ENCODE measurements at regions not wholly inside any gene's neighbourhood (a gene's known extent, or its start where the extent isn't known, plus 50 kb on each side); places are given as distances from the start of the nearest gene placed in this dataset.
"Not testable (repeated sequence)": the region's sequence is repeated elsewhere in the genome, so short reads cannot be mapped to it uniquely, and the experiment has no call there.

- H3K4me3 ChIP-seq (ENCODE audit: low read length): no peak overlapping the region
- no peak for DNase-seq (ENCODE audit: low read depth, low spot score)
Observed at GRCh38 chr2:397521-397920, 109.6 kb upstream of the ALKAL2 start.

DNA sequence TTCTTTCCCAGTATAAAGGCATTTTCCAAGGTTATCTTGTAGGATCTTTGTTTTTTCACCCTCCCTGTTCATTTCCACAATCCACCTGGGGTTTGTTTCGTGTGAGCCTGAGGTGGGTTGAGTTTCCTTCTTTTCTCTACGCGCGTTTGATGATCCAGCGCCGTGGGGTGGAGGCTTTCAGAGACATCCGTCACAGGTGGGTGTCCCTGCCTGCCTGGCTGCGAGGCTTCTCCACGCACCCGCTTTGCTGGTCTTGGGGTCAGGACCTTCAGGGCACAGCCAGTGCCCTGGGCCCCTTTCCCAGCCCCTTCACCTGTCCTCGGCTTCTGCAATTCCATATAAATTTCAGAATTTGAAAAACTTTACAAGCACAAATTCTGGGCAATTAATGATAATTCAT lies 109.0 kb upstream of the ALKAL2 start:
- no peak overlapping the region for H3K4me3 ChIP-seq (ENCODE audit: low read length)
- no peak for DNase-seq (ENCODE audit: low read depth, low spot score)

GRCh38 chr2:395886-396285 lies 108.0 kb upstream of the ALKAL2 start:
- no peak overlapping the region for H3K4me3 ChIP-seq (ENCODE audit: low read length)
- no peak for DNase-seq (ENCODE audit: low read depth, low spot score)

DNA sequence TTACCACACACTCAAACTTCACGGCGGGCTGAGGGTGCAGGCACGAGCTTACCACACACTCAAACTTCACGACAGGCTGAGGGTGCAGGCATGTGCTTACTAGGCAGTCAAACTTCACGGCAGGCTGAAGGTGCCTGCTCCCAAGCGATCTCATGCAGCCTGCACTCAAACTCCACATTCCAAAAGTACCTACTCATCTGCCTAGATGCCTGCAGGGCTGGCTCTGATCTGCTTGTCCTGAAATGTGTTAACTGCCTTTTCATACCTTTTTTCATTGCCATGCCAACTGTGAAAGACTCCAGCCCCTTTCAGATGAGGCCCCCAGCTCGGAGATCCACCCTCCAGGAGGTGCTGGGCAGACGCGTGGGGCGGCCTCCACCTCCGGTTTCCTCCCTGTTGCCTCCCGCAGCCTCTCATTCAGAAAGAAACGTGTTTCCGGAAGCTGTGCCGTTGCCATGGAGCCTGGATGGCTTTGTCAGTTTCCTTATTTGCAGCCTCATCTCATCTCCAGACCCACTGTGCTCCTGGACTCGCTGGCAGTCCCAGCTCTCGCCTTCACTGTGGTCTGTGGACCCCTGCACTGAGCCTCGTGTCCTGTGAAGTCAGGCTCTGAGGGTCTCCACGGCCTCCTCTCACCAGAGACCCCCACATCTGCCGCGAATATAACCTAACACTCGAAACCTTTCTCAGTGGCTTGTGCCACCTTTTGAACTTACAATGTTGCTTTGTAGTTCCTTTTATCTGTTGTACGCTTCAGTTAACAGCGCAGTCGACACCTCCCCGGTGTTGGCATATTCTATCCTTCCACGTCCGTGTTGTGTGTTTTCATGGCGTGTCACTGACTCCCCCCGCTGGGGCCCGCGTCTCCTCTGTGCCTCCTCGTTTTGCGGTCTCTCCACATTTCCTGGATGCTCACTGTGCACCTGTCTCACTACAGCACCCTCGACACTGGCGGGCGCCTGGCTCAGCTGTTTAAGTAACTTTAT lies 106.1 kb upstream of the ALKAL2 start:
- DNase-seq (ENCODE audit: low read depth, low spot score): peak; percentile 99
- H3K4me3 ChIP-seq (ENCODE audit: low read length): peak overlapping the region; percentile 58

GRCh38 chr2:392926-393280 lies 105.0 kb upstream of the ALKAL2 start:
- H3K4me3 ChIP-seq (ENCODE audit: low read length): no peak overlapping the region
- DNase-seq (ENCODE audit: low read depth, low spot score): peak; percentile 65

DNA sequence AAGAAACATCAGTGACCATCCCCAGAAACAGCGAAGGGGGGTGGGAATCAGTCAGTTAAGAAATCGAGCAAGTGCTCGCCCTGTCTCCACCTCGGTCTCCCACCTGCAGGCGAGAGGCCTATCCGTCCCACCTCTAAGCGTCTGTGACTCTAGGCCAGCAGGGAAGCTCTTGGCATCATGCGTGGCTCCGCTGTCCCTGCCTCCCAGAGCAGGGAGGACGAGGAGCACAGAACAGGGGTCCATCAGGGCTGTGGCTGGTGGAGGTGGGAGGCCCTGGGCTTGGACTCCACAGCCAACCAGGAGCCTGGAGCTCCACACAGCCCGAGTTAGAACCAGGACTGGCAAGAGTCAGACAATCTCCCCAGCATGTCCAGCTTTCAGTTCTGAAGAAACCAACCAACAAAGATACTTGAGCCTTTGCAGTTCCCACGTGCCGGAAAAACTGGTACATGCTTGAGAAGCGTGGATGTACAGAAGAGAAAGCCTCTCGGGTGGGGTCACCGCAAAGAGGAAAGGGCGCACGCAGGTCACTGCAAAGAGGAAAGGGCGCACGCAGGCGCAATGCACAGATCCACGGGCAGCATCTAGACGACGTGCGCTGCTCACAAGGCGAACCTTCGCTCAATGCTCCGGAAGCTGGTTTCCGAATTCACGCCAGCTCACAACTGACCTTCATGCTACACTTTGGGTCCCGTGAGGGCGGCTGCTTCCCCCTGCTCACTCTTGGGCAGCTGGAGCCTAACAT lies 104.5 kb upstream of the ALKAL2 start:
- no peak overlapping the region for H3K4me3 ChIP-seq (ENCODE audit: low read length)
- no peak for DNase-seq (ENCODE audit: low read depth, low spot score)

GRCh38 chr2:391696-392095 lies 103.8 kb upstream of the ALKAL2 start:
- DNase-seq (ENCODE audit: low read depth, low spot score): no peak

DNA sequence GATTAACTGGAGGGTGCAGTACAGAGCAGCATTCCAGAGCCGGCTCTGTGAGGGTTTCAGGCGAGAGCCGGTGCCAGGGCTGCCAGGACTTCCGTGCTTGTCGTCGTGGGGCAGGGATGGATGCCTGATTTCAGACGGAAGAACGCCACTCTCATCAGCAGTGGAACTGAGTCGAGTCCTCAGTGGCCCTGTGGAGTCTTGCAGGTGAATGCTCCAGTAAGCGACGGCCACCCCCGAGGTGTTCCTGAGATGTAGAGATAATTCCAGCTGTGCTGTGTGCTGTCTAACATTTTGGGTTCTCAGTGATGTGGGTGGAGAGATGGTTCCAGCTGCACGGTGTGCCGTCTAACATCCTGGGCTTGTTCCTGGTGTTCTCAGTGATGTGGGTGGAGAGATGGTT lies 103.1 kb upstream of the ALKAL2 start:
- DNase-seq (ENCODE audit: low read depth, low spot score): no peak
- H3K4me3 ChIP-seq (ENCODE audit: low read length): no peak overlapping the region

More at GRCh38 chr2:391696-392095, 103.8 kb upstream of the ALKAL2 start:
- no peak overlapping the region for H3K4me3 ChIP-seq (ENCODE audit: low read length)

GRCh38 chr2:389985-390384 lies 102.1 kb upstream of the ALKAL2 start:
- H3K4me3 ChIP-seq (ENCODE audit: low read length); DNase-seq (ENCODE audit: low read depth, low spot score): not testable (repeated sequence)

- not testable (repeated sequence) for DNase-seq (ENCODE audit: low read depth, low spot score); H3K4me3 ChIP-seq (ENCODE audit: low read length)
Observed at GRCh38 chr2:388752-389151, 100.9 kb upstream of the ALKAL2 start.

GRCh38 chr2:387980-388421 lies 100.1 kb upstream of the ALKAL2 start:
- H3K4me3 ChIP-seq (ENCODE audit: low read length): no peak overlapping the region
- no peak for DNase-seq (ENCODE audit: low read depth, low spot score)

DNA sequence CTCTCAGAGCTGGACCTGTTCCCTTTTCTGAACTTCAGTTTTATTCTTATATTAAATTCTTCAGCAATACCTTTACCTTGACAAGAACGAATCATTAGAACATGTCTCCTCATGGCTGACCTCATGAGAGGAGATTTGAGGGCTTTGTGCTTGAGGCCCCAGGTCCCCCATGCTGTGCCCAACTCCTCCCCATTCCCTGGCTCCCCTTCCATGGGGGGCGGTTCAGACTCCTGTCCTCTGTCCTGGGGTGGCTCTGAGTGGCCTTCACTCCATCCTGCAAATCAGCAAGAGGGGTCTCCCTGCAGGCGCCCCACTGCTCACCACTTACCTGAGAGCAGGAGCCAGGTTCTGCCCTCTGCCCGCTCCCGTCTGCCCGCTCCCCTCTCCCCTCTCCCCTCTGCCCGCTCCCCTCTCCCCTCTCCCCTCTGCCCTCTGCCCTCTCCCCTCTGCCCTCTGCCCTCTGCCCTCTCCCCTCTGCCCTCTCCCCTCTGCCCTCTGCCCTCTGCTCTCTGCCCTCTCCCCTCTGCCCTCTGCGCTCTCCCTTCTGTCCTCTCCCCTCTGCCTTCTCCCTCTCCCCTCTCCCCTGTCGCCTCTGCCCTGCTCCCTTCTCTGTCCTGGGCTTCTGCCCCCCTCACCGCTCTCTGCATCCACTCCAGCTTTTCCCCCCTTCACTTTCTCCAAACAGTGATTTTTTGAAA lies 98.7 kb upstream of the ALKAL2 start:
- DNase-seq (ENCODE audit: low read depth, low spot score): no peak
- no peak overlapping the region for H3K4me3 ChIP-seq (ENCODE audit: low read length)

DNA sequence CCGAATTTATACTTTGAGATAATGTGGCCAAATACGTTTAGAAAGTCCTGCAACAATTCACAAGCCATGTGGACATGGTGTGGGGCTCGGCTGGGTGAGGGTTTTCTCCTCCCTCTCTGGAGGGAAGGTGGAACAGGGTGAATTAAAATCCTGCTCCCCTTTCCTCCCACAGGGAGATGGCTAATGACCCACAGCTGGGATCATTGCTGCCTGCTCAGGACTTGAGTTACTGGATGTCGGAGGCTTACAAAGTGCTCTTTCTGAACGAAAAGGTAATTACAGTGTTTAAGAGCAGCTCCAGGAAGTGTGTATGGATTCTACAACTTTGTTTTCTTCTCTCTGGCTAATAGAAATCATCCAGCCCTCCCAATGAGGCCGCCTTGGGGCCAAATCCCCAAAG lies 97.9 kb upstream of the ALKAL2 start:
- H3K4me3 ChIP-seq (ENCODE audit: low read length): no peak overlapping the region
- DNase-seq (ENCODE audit: low read depth, low spot score): no peak

DNA sequence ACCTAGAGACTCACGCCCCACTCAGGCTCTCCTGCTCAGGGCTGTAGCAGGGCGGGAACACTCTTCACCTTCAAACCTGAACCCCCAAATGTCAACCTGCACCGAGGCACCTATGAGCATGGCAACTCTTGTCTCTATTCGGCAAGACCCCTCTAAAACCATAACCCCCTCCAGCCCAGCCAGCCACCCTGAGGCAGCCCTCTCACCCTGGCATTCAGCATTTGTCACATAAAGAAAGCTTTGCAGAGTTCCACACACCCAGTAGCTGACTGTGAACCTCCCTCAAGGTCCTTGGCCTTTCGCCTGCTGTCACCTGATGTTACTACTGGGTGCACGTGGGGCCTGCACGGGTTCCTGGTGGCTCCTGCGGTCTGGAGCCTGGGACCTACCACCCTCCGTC lies 97.2 kb upstream of the ALKAL2 start:
- DNase-seq (ENCODE audit: low read depth, low spot score): no peak
- no peak overlapping the region for H3K4me3 ChIP-seq (ENCODE audit: low read length)

DNA sequence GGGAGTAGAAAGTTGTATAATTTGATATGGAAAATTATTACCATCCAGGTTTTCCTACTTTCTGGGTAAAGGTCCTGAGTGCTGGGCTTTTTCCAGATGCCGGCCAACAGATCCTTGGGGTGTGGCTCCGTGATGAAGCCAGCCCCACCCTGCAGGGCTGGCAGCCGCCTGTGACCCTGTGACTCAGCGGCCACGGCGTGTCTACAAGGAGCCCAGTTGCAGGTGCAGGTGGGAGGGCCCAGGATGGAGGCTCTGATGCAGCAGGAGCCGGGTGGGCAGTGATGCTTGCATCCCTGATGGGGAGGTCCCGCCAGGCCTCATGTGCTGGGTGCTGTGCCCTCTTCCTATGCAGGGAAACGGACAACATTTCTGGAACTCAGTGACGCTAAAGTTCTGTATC lies 96.0 kb upstream of the ALKAL2 start:
- no peak overlapping the region for H3K4me3 ChIP-seq (ENCODE audit: low read length)
- DNase-seq (ENCODE audit: low read depth, low spot score): no peak

GRCh38 chr2:383178-383577 lies 95.3 kb upstream of the ALKAL2 start:
- H3K4me3 ChIP-seq (ENCODE audit: low read length): no peak overlapping the region

GRCh38 chr2:382728-383022 lies 94.8 kb upstream of the ALKAL2 start:
- no peak for DNase-seq (ENCODE audit: low read depth, low spot score)
- no peak overlapping the region for H3K4me3 ChIP-seq (ENCODE audit: low read length)

More at GRCh38 chr2:383178-383577, 95.3 kb upstream of the ALKAL2 start:
- DNase-seq (ENCODE audit: low read depth, low spot score): no peak

DNA sequence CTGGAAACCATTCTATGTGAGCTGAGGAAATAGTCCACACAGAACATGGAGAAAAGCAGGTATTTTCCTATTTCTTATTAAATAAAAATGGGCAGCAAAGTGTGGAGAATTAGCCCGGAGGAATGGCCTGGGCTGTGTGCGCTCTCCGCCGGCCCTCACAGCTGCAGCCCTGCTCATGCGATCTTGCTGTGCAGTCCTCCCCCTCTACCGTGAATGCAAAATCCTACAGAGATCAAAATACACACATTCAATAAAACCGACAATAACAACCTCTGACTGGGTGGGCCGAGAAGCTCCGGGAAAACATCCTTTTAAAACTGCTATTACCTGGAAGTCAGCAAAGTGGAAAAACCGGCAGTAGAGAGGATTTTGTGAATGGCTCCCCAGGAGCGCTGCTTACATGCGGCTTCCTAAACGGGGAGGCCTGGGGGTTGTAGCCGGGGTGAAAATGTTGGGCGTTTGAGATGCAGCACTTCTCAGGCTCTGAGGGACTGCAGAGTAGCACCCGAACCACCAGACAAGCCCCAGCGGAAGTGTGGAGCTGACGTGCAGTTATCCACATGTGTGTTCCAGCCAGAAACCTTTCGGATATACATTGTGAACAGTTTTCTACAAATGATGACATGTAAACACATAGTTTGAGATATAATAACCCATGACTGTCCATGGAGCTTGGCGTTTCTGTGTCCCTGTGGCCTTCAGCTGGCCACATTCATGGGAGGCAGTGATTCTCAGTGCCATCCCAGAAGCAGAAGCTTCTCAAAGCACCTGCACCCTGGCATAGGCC lies 94.2 kb upstream of the ALKAL2 start:
- no peak overlapping the region for H3K4me3 ChIP-seq (ENCODE audit: low read length)
- DNase-seq (ENCODE audit: low read depth, low spot score): no peak

- no peak overlapping the region for H3K4me3 ChIP-seq (ENCODE audit: low read length)
- no peak for DNase-seq (ENCODE audit: low read depth, low spot score)
Observed at GRCh38 chr2:381181-381580, 93.3 kb upstream of the ALKAL2 start.
